SU-DHL-6 (cell line): ENCODE measurements at regions not wholly inside any gene's neighbourhood (a gene's known extent, or its start where the extent isn't known, plus 50 kb on each side); places are given as distances from the start of the nearest gene placed in this dataset.

Experiments used
- H2AFZ ChIP-seq: fragments of 200-600 bp; sonication (generic); 2 replicates; pipeline ENCODE4 v1.6.1; 2014; ENCODE audit warnings: low read depth, mild to moderate bottlenecking, moderate library complexity, mixed read lengths, antibody characterized with exemption, low read length; ENCODE audit not compliant: severe bottlenecking
- H3F3A ChIP-seq: fragments of 200-600 bp; shearing (Covaris generic); 2 replicates; pipeline ENCODE4 v1.6.0; 2016; ENCODE audit warnings: antibody characterized with exemption, mild to moderate bottlenecking; ENCODE audit not compliant: insufficient read depth
- H3K27ac ChIP-seq: fragments of 200-600 bp; sonication (generic); 2 replicates; pipeline ENCODE4 v1.5.1; 2016; ENCODE audit warnings: low read depth, mild to moderate bottlenecking, low read length, moderate library complexity, mixed read lengths
- H3K27me3 ChIP-seq: fragments of 200-600 bp; sonication (generic), shearing (Covaris generic); 2 replicates; pipeline ENCODE4 v1.6.0; 2014; ENCODE audit warnings: mild to moderate bottlenecking, low read length
- H3K36me3 ChIP-seq: fragments of 200-600 bp; sonication (generic); 2 replicates; pipeline ENCODE4 v1.6.1; 2014; ENCODE audit warnings: mild to moderate bottlenecking, low read length, mixed read lengths
- H3K4me2 ChIP-seq: fragments of 300-600, 200-600 bp; shearing (Covaris generic), sonication (generic); 2 replicates; pipeline ENCODE4 v1.6.0; 2014; ENCODE audit warnings: low read length, low read depth, mild to moderate bottlenecking; ENCODE audit not compliant: poor library complexity, severe bottlenecking
- H3K4me3 ChIP-seq: fragments of 200-600 bp; sonication (generic); 2 replicates; pipeline ENCODE4 v1.5.1; 2014; ENCODE audit warnings: antibody characterized with exemption, low read length, mild to moderate bottlenecking, mixed read lengths; ENCODE audit not compliant: insufficient read depth, poor library complexity, severe bottlenecking
- H3K79me2 ChIP-seq: fragments of 200-600 bp; sonication (generic); 2 replicates; pipeline ENCODE4 v1.6.1; 2014; ENCODE audit warnings: mild to moderate bottlenecking, low read length, moderate library complexity; ENCODE audit not compliant: insufficient read depth
- H3K9ac ChIP-seq: fragments of 200-600 bp; sonication (generic); 2 replicates; pipeline ENCODE4 v1.7.0; 2014; ENCODE audit warnings: mild to moderate bottlenecking, low read length
- H3K9me2 ChIP-seq: fragments of 200-600 bp; sonication (generic); replicated peaks from 2 replicates; pipeline ENCODE4 v1.6.1; 2014; ENCODE audit warnings: low read length; ENCODE audit not compliant: insufficient read depth
- H3K9me3 ChIP-seq: fragments of 200-600 bp; sonication (generic); 2 replicates; pipeline ENCODE4 v1.6.1; 2014; ENCODE audit warnings: low read length, mixed read lengths; ENCODE audit not compliant: insufficient read depth
- H4K20me1 ChIP-seq: fragments of 200-600 bp; sonication (generic); 2 replicates; pipeline ENCODE4 v1.6.1; 2014; ENCODE audit warnings: low read depth, mild to moderate bottlenecking, antibody characterized with exemption, low read length, moderate library complexity, mixed read lengths
- EZH2phosphoT487 ChIP-seq: fragments of 200-600 bp; sonication (generic), shearing (Covaris generic); conservative IDR thresholded peaks from 2 replicates; pipeline ENCODE4 v1.6.1; 2018; ENCODE audit warnings: mild to moderate bottlenecking, antibody characterized with exemption, low read length, moderate library complexity, mixed read lengths
- TF ChIP-seq, protein P1 (sequence below): fragments of 200-600 bp; sonication (generic); IDR thresholded peaks from one replicate; pipeline ENCODE4 v1.5.1; 2017; ENCODE audit warnings: antibody characterized with exemption, mild to moderate bottlenecking, low read length, moderate library complexity; ENCODE audit not compliant: insufficient read depth, poor library complexity, severe bottlenecking

DNA sequence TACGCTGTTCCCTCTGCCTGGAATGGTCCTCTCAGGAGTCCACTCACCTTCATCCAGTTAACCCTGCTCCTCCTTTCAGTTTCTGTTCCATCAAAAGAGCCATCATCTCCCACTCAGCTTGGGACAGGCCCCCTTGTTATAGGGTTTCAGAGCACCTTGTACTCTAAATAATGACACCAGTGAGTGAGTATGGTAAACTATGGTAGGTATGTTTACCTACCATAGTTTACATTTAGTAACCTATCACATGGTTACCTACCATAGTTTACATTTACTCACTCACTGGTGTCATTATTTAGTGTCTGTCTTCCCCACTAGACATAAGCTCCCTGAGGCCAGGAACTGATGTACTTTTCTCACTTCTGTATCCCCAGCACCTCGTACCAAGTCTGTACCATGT, 130.2 kb upstream of the SESN3 start:
- Histone ChIP-seq H4K20me1 (no peaks in the 10 kb centered on the region), H3K9me2 (no peaks in the 10 kb centered on the region), H3K79me2 (no peaks in the 10 kb centered on the region), H3K9ac (no peak overlapping the region), H3K4me3 (no peak overlapping the region), H3K9me3 (no peaks in the 10 kb centered on the region), H3K27ac (no peak overlapping the region), H3K36me3 (no peaks in the 10 kb centered on the region), H3K4me2 (no peak overlapping the region), H3K27me3 (no peaks in the 10 kb centered on the region; the same call in 1 of the 2 replicates), H2AFZ (no peak overlapping the region), H3F3A (no peaks in the 10 kb centered on the region)
- no peak for TF ChIP-seq EZH2phosphoT487
- TF ChIP-seq, protein P1, sequence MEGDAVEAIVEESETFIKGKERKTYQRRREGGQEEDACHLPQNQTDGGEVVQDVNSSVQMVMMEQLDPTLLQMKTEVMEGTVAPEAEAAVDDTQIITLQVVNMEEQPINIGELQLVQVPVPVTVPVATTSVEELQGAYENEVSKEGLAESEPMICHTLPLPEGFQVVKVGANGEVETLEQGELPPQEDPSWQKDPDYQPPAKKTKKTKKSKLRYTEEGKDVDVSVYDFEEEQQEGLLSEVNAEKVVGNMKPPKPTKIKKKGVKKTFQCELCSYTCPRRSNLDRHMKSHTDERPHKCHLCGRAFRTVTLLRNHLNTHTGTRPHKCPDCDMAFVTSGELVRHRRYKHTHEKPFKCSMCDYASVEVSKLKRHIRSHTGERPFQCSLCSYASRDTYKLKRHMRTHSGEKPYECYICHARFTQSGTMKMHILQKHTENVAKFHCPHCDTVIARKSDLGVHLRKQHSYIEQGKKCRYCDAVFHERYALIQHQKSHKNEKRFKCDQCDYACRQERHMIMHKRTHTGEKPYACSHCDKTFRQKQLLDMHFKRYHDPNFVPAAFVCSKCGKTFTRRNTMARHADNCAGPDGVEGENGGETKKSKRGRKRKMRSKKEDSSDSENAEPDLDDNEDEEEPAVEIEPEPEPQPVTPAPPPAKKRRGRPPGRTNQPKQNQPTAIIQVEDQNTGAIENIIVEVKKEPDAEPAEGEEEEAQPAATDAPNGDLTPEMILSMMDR, result no peak

DNA sequence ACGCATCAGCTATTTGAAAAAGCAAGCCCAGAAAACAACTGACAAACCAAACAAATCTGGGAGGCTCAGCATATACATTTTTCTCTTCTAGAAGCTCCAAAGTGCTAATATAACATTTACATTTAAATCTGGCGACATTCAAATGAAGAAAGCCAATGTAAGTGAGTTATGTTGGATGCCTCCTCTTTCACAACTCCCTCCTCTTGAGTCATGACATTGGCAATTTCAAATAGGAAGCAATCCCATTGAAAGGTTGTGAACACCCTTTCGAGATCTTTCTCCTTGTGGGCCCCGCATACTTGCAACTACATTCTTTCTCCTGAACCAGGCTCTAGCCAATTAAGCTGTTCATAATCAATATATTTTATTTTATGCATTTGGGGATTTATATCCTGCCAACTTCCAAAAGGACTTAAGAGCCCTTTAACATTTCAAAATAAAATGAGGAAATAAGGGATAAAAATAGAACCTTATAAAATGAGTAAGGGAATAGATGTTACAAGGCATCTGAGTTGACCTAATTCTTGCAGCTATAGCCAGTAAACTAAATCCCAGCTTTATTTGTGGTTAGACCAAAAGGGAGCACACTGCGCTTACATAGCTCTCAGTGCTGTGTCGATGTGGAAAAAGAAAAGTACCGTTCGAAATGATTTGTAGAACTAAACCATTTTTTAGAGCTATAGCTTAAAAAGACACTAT, 129.5 kb upstream of the SESN3 start:
- no peaks in the 10 kb centered on the region for H3F3A ChIP-seq
- no peak overlapping the region for H3K27ac ChIP-seq
- no peaks in the 10 kb centered on the region; the same call in 1 of the 2 replicates for H3K27me3 ChIP-seq
- H3K9me2 ChIP-seq, result no peaks in the 10 kb centered on the region
- no peaks in the 10 kb centered on the region for H4K20me1 ChIP-seq
- H3K4me2 ChIP-seq, result no peak overlapping the region
- no peak overlapping the region for H3K9ac ChIP-seq
- H3K79me2 ChIP-seq, result no peaks in the 10 kb centered on the region
- H3K9me3 ChIP-seq, result no peaks in the 10 kb centered on the region
- no peak for TF ChIP-seq EZH2phosphoT487
- TF ChIP-seq, protein P1, result no peak
- H2AFZ ChIP-seq, result no peak overlapping the region
- no peaks in the 10 kb centered on the region for H3K36me3 ChIP-seq
- no peak overlapping the region for H3K4me3 ChIP-seq

DNA sequence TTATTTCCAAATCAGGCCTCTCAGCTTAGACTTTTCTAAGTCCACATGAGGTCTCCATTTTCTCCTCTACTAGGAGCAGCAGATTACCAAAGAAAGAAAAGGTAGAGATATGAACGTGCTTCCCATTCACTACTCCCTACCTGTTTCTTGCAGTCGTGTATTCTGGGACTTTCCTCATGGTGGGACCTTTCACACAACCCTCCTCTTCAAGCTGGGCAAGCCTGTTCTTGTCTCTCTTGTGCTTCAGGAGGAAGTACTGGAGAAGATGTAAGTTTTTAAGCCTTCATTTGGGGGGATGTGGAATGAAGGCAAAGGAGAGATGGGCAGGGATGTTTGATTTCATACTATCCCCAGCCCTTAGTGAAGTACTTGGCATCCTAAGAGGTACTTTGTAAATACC, 128.8 kb upstream of the SESN3 start:
- TF ChIP-seq, protein P1, result no peak
- no peak for TF ChIP-seq EZH2phosphoT487
- Histone ChIP-seq H3K79me2 (no peaks in the 10 kb centered on the region), H3K9me2 (no peaks in the 10 kb centered on the region), H3K9me3 (no peaks in the 10 kb centered on the region), H3K4me2 (no peak overlapping the region), H3F3A (no peaks in the 10 kb centered on the region), H3K36me3 (no peaks in the 10 kb centered on the region), H2AFZ (no peak overlapping the region), H3K4me3 (no peak overlapping the region), H4K20me1 (no peaks in the 10 kb centered on the region), H3K9ac (no peak overlapping the region), H3K27ac (no peak overlapping the region), H3K27me3 (no peaks in the 10 kb centered on the region; the same call in 1 of the 2 replicates)
